NCI-H345 (cell line): ENCODE measurements at regions not wholly inside any gene's neighbourhood (a gene's known extent, or its start where the extent isn't known, plus 50 kb on each side); places are given as distances from the start of the nearest gene placed in this dataset.
"Not testable (repeated sequence)": the region's sequence is repeated elsewhere in the genome, so short reads cannot be mapped to it uniquely, and the experiment has no call there.

ENCODE experiments used
- DNase-seq: peaks from one replicate; lab custom pipeline; 2025; lab: John Stamatoyannopoulos, UW

GRCh38 chr4:10276152-10276551 lies 159.6 kb upstream of the WDR1 start:
- no peak for DNase-seq

- DNase-seq, result no peak
These were observed 159.1 kb upstream of the WDR1 start for GRCh38 chr4:10275696-10276095.

GRCh38 chr4:10273030-10273429 lies 156.4 kb upstream of the WDR1 start:
- no peak for DNase-seq

- DNase-seq, result no peak
These were observed 155.9 kb upstream of the WDR1 start for GRCh38 chr4:10272511-10272910.

- DNase-seq, result no peak
These were observed 150.5 kb upstream of the WDR1 start for GRCh38 chr4:10267066-10267465.

GRCh38 chr4:10260777-10261176 lies 144.2 kb upstream of the WDR1 start:
- DNase-seq, result no peak

- no peak for DNase-seq
These were observed 143.4 kb upstream of the WDR1 start for GRCh38 chr4:10259976-10260375.

GRCh38 chr4:10256203-10256602 lies 139.6 kb upstream of the WDR1 start:
- no peak for DNase-seq

- no peak for DNase-seq
These were observed 137.2 kb upstream of the WDR1 start for GRCh38 chr4:10253765-10254164.

GRCh38 chr4:10245751-10246150 lies 129.2 kb upstream of the WDR1 start:
- no peak for DNase-seq

GRCh38 chr4:10243856-10244255 lies 127.3 kb upstream of the WDR1 start:
- DNase-seq, result no peak

GRCh38 chr4:10240691-10241090 lies 124.1 kb upstream of the WDR1 start:
- DNase-seq, result no peak

- DNase-seq, result no peak
These were observed 123.5 kb upstream of the WDR1 start for GRCh38 chr4:10239982-10240654.

GRCh38 chr4:10237131-10237530 lies 120.5 kb upstream of the WDR1 start:
- DNase-seq, result no peak

- DNase-seq, result no peak
These were observed 115.5 kb upstream of the WDR1 start for GRCh38 chr4:10232114-10232513.

- no peak for DNase-seq
These were observed 110.2 kb upstream of the WDR1 start for GRCh38 chr4:10226756-10227155.

- no peak for DNase-seq
These were observed 108.5 kb upstream of the WDR1 start for GRCh38 chr4:10225096-10225495.

GRCh38 chr4:10223782-10224181 lies 107.2 kb upstream of the WDR1 start:
- DNase-seq, result no peak

- not testable (repeated sequence) for DNase-seq
These were observed 96.9 kb upstream of the WDR1 start for GRCh38 chr4:10213481-10213880.

GRCh38 chr4:10212901-10213300 lies 96.3 kb upstream of the WDR1 start:
- no peak for DNase-seq

- DNase-seq, result no peak
These were observed 95.8 kb upstream of the WDR1 start for GRCh38 chr4:10212400-10212799.

GRCh38 chr4:10207116-10207515 lies 90.5 kb upstream of the WDR1 start:
- no peak for DNase-seq

- DNase-seq, result no peak
These were observed 88.6 kb upstream of the WDR1 start for GRCh38 chr4:10205223-10205622.

GRCh38 chr4:10204401-10205058 lies 87.9 kb upstream of the WDR1 start:
- no peak for DNase-seq
